ENCODE measurements at regions not wholly inside any gene's neighbourhood (a gene's known extent, or its start where the extent isn't known, plus 50 kb on each side); places are given as distances from the start of the nearest gene placed in this dataset.

- no peak for TF ChIP-seq RBM39 (IDR thresholded peaks at IDR 0.05; ENCODE audit: low read depth, low read length, poor library complexity, severe bottlenecking)
Measured at GRCh38 chr10:90023950-90024349, 322.6 kb downstream of the KIF20B start (continued).

- WGBS (ENCODE audit: low lambda C conversion rate), result 0% methylated on average over 2 of the region's 2 CpGs
- ChIA-PET POLR2A (no interaction called here), CTCF (ENCODE audit: low intra/inter-chr PET ratio, low total read pairs) (no interaction called here)
- Histone ChIP-seq H3K4me2 (ENCODE audit: low read depth, low read length) (no peak overlapping the region), H2AFZ (ENCODE audit: low read length) (no peak overlapping the region), H3K27ac (ENCODE audit: extremely low read length, insufficient read depth, low read length) (no peak overlapping the region), H3K36me3 (replicated peaks in 1 of 2; ENCODE audit: control insufficient read depth in 1 of 2, insufficient read depth in 2 of 2, low read length in 2 of 2) (no peaks in the 10 kb centered on the region), H4K20me1 (ENCODE audit: insufficient read depth, low read length) (no peaks in the 10 kb centered on the region), H3K79me2 (ENCODE audit: insufficient read depth, low read length) (no peaks in the 10 kb centered on the region), H3K4me3 (replicated peaks in 1 of 3; ENCODE audit: insufficient read depth in 1 of 3, low read depth in 2 of 3, low read length in 3 of 3) (no peak overlapping the region), H3K27me3 (ENCODE audit: control insufficient read depth in 1 of 2, insufficient read depth in 2 of 2, low read length in 2 of 2) (no peaks in the 10 kb centered on the region), H3K4me1 (ENCODE audit: insufficient read depth, low read length) (no peaks in the 10 kb centered on the region), H3K9me3 (ENCODE audit: low read length) (no peaks in the 10 kb centered on the region), H3K9ac (ENCODE audit: insufficient read depth, low read depth, low read length) (no peak overlapping the region)
- no peak for ATAC-seq
- FAIRE-seq, result no peak
- no TSS peak for BruUV-seq (replicated peaks)
- in situ Hi-C loops (cut with HindIII; ENCODE audit: extremely low pct_ligation_motif_present, low pct_unique_long_range_greater_than_20kb), result no loop called here
- no peak for DNase-seq (ENCODE audit: low spot score)
- TF ChIP-seq HNF1B (CRISPR knock-in tag; IDR thresholded peaks at IDR 0.05), result no peak
- TF ChIP-seq ZNF879 (CRISPR knock-in tag; IDR thresholded peaks at IDR 0.05), result no peak
- TF ChIP-seq ZKSCAN5 (CRISPR knock-in tag; IDR thresholded peaks at IDR 0.05), result no peak
- no peak for TF ChIP-seq SMARCC2 (IDR thresholded peaks at IDR 0.05)
- TF ChIP-seq BORCS8-MEF2B (CRISPR knock-in tag; IDR thresholded peaks at IDR 0.05), result no peak
- no peak for TF ChIP-seq ISX (CRISPR knock-in tag; conservative IDR thresholded peaks at IDR 0.05)
- intact Hi-C loops (cut with micrococcal nuclease; ENCODE audit: unreplicated experiment), result no loop called here
Measured at GRCh38 chr10:90028312-90028711, 326.9 kb downstream of the KIF20B start.

Measured in HepG2 (cell line).